DND-41 (cell line): ENCODE measurements at regions not wholly inside any gene's neighbourhood (a gene's known extent, or its start where the extent isn't known, plus 50 kb on each side); places are given as distances from the start of the nearest gene placed in this dataset.

ENCODE experiments used
- CTCF ChIP-seq: IDR thresholded peaks from 2 replicates; pipeline ENCODE4 v1.5.1; 2012; ENCODE audit warnings: borderline replicate concordance, low read length, moderate library complexity, mild to moderate bottlenecking; ENCODE audit not compliant: poor library complexity, severe bottlenecking; ENCODE audit errors: extremely low read depth
- EZH2 ChIP-seq: IDR thresholded peaks from 3 replicates; pipeline ENCODE4 v1.6.1; 2012; ENCODE audit warnings: borderline replicate concordance, low read depth, mild to moderate bottlenecking, moderate library complexity, low read length, inconsistent platforms; ENCODE audit not compliant: severe bottlenecking

- no peak for TF ChIP-seq CTCF
- no peak for TF ChIP-seq EZH2
These were observed 163.4 kb upstream of the LRP1B start for GRCh38 chr2:142294225-142294624.
